ENCODE measurements at regions not wholly inside any gene's neighbourhood (a gene's known extent, or its start where the extent isn't known, plus 50 kb on each side); places are given as distances from the start of the nearest gene placed in this dataset.

DNA sequence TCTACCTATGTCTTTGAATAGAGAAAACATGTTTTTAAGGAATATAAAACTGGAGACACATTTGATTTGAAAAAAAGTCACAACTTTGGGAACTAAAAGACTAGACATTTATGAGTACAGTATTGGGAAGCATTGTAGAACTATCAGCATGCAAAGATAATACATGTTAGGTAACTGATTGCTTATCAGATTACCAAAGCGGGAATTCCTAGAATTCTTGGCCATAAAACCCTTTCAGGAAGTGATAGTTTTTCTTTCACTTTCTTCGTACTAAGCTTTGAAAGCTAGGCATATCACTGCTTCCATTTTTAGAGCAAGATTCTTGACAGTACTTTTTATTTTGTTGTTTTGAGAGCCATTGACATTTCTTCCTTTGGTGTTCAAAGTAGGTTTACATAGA is 646.6 kb upstream of the PITX2 start:
- no peak for TF ChIP-seq EZH2 (optimal IDR thresholded peaks at IDR 0.05; ENCODE audit: low read depth, low read length)
- DNase-seq, result no peak
- H2AFZ ChIP-seq (ENCODE audit: low read length), result no peak overlapping the region
- H3K27ac ChIP-seq (ENCODE audit: low read length), result no peak overlapping the region
- no peak overlapping the region for H3K9ac ChIP-seq (ENCODE audit: low read length)
- H3F3A ChIP-seq (ENCODE audit: insufficient read depth, low read length), result no peaks in the 10 kb centered on the region; the same call in 1 of the 2 replicates
- no peaks in the 10 kb centered on the region for H3K27me3 ChIP-seq (replicated peaks; ENCODE audit: insufficient read depth, low read length)
- H4K20me1 ChIP-seq (ENCODE audit: insufficient read depth, low read length), result no peaks in the 10 kb centered on the region
- H3K4me3 ChIP-seq (ENCODE audit: low read length), result no peak overlapping the region
- H3K9me2 ChIP-seq (replicated peaks; ENCODE audit: insufficient read depth, low read length), result no peaks in the 10 kb centered on the region
- H3K4me2 ChIP-seq (ENCODE audit: low read depth, low read length), result no peak overlapping the region
- no peaks in the 10 kb centered on the region for H3K79me2 ChIP-seq (ENCODE audit: low read length)
- no peaks in the 10 kb centered on the region for H3K36me3 ChIP-seq (replicated peaks; ENCODE audit: insufficient read depth, low read length)
- H3K4me1 ChIP-seq (ENCODE audit: low read length), result peaks cover 37% of the 10 kb centered on the region
- H3K9me3 ChIP-seq (replicated peaks; ENCODE audit: insufficient read depth, low read length), result no peaks in the 10 kb centered on the region

GRCh38 chr4:111274060-111274459 is 651.2 kb upstream of the PITX2 start:
- no peak for DNase-seq
- Histone ChIP-seq H3K27me3 (replicated peaks; ENCODE audit: insufficient read depth, low read length) (no peaks in the 10 kb centered on the region), H3K9ac (ENCODE audit: low read length) (no peak overlapping the region), H3K4me2 (ENCODE audit: low read depth, low read length) (no peak overlapping the region), H3K4me1 (ENCODE audit: low read length) (peaks cover 14% of the 10 kb centered on the region), H3K9me3 (replicated peaks; ENCODE audit: insufficient read depth, low read length) (no peaks in the 10 kb centered on the region), H3K79me2 (ENCODE audit: low read length) (no peaks in the 10 kb centered on the region), H3F3A (ENCODE audit: insufficient read depth, low read length) (no peaks in the 10 kb centered on the region; the same call in 1 of the 2 replicates), H3K27ac (ENCODE audit: low read length) (no peak overlapping the region), H2AFZ (ENCODE audit: low read length) (no peak overlapping the region), H3K9me2 (replicated peaks; ENCODE audit: insufficient read depth, low read length) (no peaks in the 10 kb centered on the region), H3K4me3 (ENCODE audit: low read length) (no peak overlapping the region), H3K36me3 (replicated peaks; ENCODE audit: insufficient read depth, low read length) (no peaks in the 10 kb centered on the region), H4K20me1 (ENCODE audit: insufficient read depth, low read length) (no peaks in the 10 kb centered on the region)
- TF ChIP-seq EZH2 (optimal IDR thresholded peaks at IDR 0.05; ENCODE audit: low read depth, low read length) (no peak), EZH2phosphoT487 (IDR thresholded peaks at IDR 0.05; ENCODE audit: low read length) (no peak)
- TF ChIP-seq, protein P1, sequence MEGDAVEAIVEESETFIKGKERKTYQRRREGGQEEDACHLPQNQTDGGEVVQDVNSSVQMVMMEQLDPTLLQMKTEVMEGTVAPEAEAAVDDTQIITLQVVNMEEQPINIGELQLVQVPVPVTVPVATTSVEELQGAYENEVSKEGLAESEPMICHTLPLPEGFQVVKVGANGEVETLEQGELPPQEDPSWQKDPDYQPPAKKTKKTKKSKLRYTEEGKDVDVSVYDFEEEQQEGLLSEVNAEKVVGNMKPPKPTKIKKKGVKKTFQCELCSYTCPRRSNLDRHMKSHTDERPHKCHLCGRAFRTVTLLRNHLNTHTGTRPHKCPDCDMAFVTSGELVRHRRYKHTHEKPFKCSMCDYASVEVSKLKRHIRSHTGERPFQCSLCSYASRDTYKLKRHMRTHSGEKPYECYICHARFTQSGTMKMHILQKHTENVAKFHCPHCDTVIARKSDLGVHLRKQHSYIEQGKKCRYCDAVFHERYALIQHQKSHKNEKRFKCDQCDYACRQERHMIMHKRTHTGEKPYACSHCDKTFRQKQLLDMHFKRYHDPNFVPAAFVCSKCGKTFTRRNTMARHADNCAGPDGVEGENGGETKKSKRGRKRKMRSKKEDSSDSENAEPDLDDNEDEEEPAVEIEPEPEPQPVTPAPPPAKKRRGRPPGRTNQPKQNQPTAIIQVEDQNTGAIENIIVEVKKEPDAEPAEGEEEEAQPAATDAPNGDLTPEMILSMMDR (IDR thresholded peaks at IDR 0.05; ENCODE audit: low read length), result no peak

DNA sequence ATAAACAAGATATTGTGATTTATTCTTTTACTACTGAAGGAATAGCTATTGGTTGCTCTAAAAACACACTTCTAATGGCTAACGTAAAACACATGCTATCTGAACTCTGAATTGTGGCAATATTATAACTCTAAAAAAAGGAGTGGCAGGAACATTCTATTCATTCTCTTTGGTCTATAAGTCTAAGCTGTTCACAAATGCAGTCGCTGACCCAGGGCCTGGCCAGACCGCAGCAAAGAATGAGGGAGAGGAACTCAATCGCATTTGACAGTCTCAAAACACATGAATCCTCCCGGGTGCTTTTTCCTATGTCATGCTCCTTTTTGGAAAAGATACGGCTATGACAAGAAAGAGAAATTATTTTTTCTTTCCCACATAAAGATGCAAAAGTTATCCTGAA is 651.6 kb upstream of the PITX2 start:
- no peaks in the 10 kb centered on the region for H3K79me2 ChIP-seq (ENCODE audit: low read length)
- H3K4me2 ChIP-seq (ENCODE audit: low read depth, low read length), result no peak overlapping the region
- H3K4me3 ChIP-seq (ENCODE audit: low read length), result no peak overlapping the region
- DNase-seq, result no peak
- peaks cover 10% of the 10 kb centered on the region for H3K4me1 ChIP-seq (ENCODE audit: low read length)
- no peaks in the 10 kb centered on the region for H3K9me2 ChIP-seq (replicated peaks; ENCODE audit: insufficient read depth, low read length)
- no peaks in the 10 kb centered on the region for H3K27me3 ChIP-seq (replicated peaks; ENCODE audit: insufficient read depth, low read length)
- H3K9ac ChIP-seq (ENCODE audit: low read length), result no peak overlapping the region
- no peaks in the 10 kb centered on the region for H3K9me3 ChIP-seq (replicated peaks; ENCODE audit: insufficient read depth, low read length)
- TF ChIP-seq, protein P1 (IDR thresholded peaks at IDR 0.05; ENCODE audit: low read length), result no peak
- TF ChIP-seq EZH2phosphoT487 (IDR thresholded peaks at IDR 0.05; ENCODE audit: low read length), result no peak
- no peak for TF ChIP-seq EZH2 (optimal IDR thresholded peaks at IDR 0.05; ENCODE audit: low read depth, low read length)
- no peak overlapping the region for H3K27ac ChIP-seq (ENCODE audit: low read length)
- H4K20me1 ChIP-seq (ENCODE audit: insufficient read depth, low read length), result no peaks in the 10 kb centered on the region
- H3K36me3 ChIP-seq (replicated peaks; ENCODE audit: insufficient read depth, low read length), result no peaks in the 10 kb centered on the region
- H3F3A ChIP-seq (ENCODE audit: insufficient read depth, low read length), result no peaks in the 10 kb centered on the region
- no peak overlapping the region for H2AFZ ChIP-seq (ENCODE audit: low read length)

DNA sequence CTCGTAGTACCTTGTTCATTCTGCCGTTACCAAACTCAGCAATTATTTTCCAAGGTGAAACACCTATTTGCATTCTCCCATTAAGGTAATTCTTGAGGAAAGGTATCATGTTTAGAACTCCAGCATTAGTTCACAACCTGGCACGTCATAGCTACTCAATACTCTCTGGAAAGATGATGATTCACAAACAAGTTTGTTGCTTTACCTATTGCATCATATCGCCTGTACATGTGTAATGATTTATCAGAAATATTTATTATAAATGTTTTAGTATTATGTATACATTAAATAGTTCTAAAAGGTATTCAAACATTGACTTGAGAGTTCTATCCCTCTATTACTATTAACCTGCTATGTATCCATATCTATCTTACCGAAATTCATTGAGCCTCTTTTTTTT is 658.3 kb upstream of the PITX2 start:
- H3K9me2 ChIP-seq (replicated peaks; ENCODE audit: insufficient read depth, low read length), result no peaks in the 10 kb centered on the region
- H3K27ac ChIP-seq (ENCODE audit: low read length), result no peak overlapping the region
- H3K4me1 ChIP-seq (ENCODE audit: low read length), result no peaks in the 10 kb centered on the region
- no peaks in the 10 kb centered on the region for H3K27me3 ChIP-seq (replicated peaks; ENCODE audit: insufficient read depth, low read length)
- H3K4me2 ChIP-seq (ENCODE audit: low read depth, low read length), result no peak overlapping the region
- no peaks in the 10 kb centered on the region for H4K20me1 ChIP-seq (ENCODE audit: insufficient read depth, low read length)
- no peak overlapping the region for H3K9ac ChIP-seq (ENCODE audit: low read length)
- TF ChIP-seq EZH2phosphoT487 (IDR thresholded peaks at IDR 0.05; ENCODE audit: low read length) (no peak), EZH2 (optimal IDR thresholded peaks at IDR 0.05; ENCODE audit: low read depth, low read length) (no peak)
- TF ChIP-seq, protein P1 (IDR thresholded peaks at IDR 0.05; ENCODE audit: low read length), result no peak
- H3F3A ChIP-seq (ENCODE audit: insufficient read depth, low read length), result no peaks in the 10 kb centered on the region
- H2AFZ ChIP-seq (ENCODE audit: low read length), result no peak overlapping the region
- H3K4me3 ChIP-seq (ENCODE audit: low read length), result no peak overlapping the region
- no peaks in the 10 kb centered on the region for H3K79me2 ChIP-seq (ENCODE audit: low read length)
- H3K36me3 ChIP-seq (replicated peaks; ENCODE audit: insufficient read depth, low read length), result no peaks in the 10 kb centered on the region
- no peaks in the 10 kb centered on the region for H3K9me3 ChIP-seq (replicated peaks; ENCODE audit: insufficient read depth, low read length)
- no peak for DNase-seq

Measured in MM.1S (cell line).